Upper lobe of left lung (tissue), 4 donors: ENCODE measurements at regions not wholly inside any gene's neighbourhood (a gene's known extent, or its start where the extent isn't known, plus 50 kb on each side); places are given as distances from the start of the nearest gene placed in this dataset.

Source experiments
- CTCF ChIP-seq, 6 experiments: fragments of 450-650 bp in 4 of 6; fragments of 200-600 bp in 2 of 6; sonication (generic) in 2 of 6; IDR thresholded peaks; one replicate each; pipeline ENCODE4 v1.5.1; 2016 to 2019; ENCODE audit warnings: antibody characterized with exemption in 6 of 6
- POLR2A ChIP-seq, 4 donors: fragments of 450-650 bp; IDR thresholded peaks; one replicate each; pipeline ENCODE4 v1.5.1; 2016 to 2017; ENCODE audit warnings: antibody characterized with exemption in 4 of 4, mild to moderate bottlenecking in 2 of 4

- TF ChIP-seq CTCF (IDR thresholded peaks at IDR 0.05) (no peak), POLR2A (IDR thresholded peaks at IDR 0.05) (no peak)
Measured at GRCh38 chr11:101269990-101270660, 140.5 kb upstream of the PGR start.
